Right lobe of liver (tissue), 6 donors: ENCODE measurements at regions not wholly inside any gene's neighbourhood (a gene's known extent, or its start where the extent isn't known, plus 50 kb on each side); places are given as distances from the start of the nearest gene placed in this dataset.

Source experiments
- ATAC-seq, 4 donors: fragments of 200-7000 bp; cut with Tn5 transposase; one replicate each; pipeline ENCODE4 v1.9.1; 2020; ENCODE audit warnings: mild to moderate bottlenecking in 4 of 4, moderate library complexity in 4 of 4
- DNase-seq, 3 donors: peaks; one replicate each; pipeline ENCODE4 v3.0.0-alpha.2; 2020
- H3K27ac ChIP-seq, 3 donors: fragments of 200-600 bp; one replicate each; pipeline ENCODE4 v1.8.0; 2022
- H3K27me3 ChIP-seq, 2 donors: fragments of 200-600 bp; one replicate each; pipeline ENCODE4 v1.8.0; 2022
- H3K36me3 ChIP-seq, 4 donors: fragments of 200-600 bp; sonication (generic) in 1 of 4; one replicate each; pipeline versions ENCODE4 v1.5.1 to v1.8.0; 2017 to 2022; ENCODE audit warnings: control low read depth in 1 of 4
- H3K4me1 ChIP-seq, 4 donors: fragments of 200-600 bp; sonication (generic) in 1 of 4; one replicate each; pipeline versions ENCODE4 v1.5.1 to v1.8.0; 2017 to 2022; ENCODE audit warnings: control low read depth in 1 of 4
- H3K4me3 ChIP-seq, 3 donors: fragments of 200-600 bp; one replicate each; pipeline ENCODE4 v1.8.0; 2022
- H3K9me3 ChIP-seq, 4 donors: fragments of 200-600 bp; sonication (generic) in 1 of 4; one replicate each; pipeline versions ENCODE4 v1.5.1 to v1.8.0; 2017 to 2022; ENCODE audit warnings: control low read depth in 1 of 4
- POLR2A ChIP-seq: fragments of 450-650 bp; IDR thresholded peaks from one replicate; pipeline ENCODE4 v1.6.1; 2017; ENCODE audit warnings: antibody characterized with exemption, mild to moderate bottlenecking
- WGBS: methylation state at CpG from one replicate; pipeline ENCODE4 v1.1.6; 2018; ENCODE audit warnings: low coverage, low lambda C conversion rate; ENCODE audit not compliant: insufficient coverage; ENCODE audit errors: missing lambda C conversion rate; 5-methylcytosine and 5-hydroxymethylcytosine counted together
- intact Hi-C, 2 donors: fragments of 100-400 bp; cut with DNase I; formaldehyde crosslinking; loops; one replicate each; pipeline versions ENCODE4 v1.11.2 to v1.14.1; 2022
- TF ChIP-seq, protein P1 (sequence below), 4 donors: fragments of 200-600 bp in 3 of 4; fragments of 450-650 bp in 1 of 4; IDR thresholded peaks; one replicate each; pipeline versions ENCODE4 v1.5.1 to v1.8.0; 2016 to 2022; ENCODE audit warnings: antibody characterized with exemption in 4 of 4, mild to moderate bottlenecking in 2 of 4
- donor health status: DM: no; HTN: yes; CAD: no.
- donor health status: DM: no; HTN: no; CAD: no.
- donor health status: DM: no; HTN: no; CAD: no.
- donor health status: DM: no; HTN: yes; CAD: no.
- donor health status: DM: no; HTN: yes; CAD: no.

DNA sequence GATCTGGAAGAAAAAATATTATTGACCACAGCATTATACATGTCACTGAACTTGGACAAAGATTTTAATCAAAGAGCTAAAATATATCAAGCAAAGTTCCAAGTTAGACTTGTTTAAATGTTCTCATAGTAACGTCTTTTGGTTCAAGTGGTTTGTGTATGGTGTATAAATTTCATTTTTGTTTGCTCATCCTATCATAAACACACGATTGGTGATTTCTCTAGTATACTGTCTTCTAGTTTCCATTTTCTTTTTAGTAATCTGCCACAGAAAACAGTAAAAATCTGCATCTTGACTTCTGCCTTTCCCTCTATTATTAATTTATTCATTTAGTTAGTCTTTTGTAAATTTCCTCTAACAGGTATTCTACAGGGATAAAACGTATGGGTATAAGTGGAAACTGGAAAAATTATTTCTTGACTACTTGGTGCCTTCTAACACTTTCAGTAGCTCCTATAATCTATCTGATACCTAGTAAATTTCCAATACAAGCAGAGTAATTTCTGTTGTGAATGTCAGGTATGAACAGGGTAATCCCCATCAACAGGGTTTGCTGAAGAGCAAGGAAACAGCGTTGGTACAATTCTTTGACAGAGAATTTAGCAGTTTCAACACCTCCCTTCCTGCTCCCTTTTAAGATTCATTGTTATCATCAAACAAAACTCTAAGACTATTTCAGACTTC is 268.0 kb downstream of the PTPRC start:
- WGBS = 59% methylated on average over 4 of the region's 4 CpGs
- TF ChIP-seq POLR2A = no peak
- TF ChIP-seq, protein P1, sequence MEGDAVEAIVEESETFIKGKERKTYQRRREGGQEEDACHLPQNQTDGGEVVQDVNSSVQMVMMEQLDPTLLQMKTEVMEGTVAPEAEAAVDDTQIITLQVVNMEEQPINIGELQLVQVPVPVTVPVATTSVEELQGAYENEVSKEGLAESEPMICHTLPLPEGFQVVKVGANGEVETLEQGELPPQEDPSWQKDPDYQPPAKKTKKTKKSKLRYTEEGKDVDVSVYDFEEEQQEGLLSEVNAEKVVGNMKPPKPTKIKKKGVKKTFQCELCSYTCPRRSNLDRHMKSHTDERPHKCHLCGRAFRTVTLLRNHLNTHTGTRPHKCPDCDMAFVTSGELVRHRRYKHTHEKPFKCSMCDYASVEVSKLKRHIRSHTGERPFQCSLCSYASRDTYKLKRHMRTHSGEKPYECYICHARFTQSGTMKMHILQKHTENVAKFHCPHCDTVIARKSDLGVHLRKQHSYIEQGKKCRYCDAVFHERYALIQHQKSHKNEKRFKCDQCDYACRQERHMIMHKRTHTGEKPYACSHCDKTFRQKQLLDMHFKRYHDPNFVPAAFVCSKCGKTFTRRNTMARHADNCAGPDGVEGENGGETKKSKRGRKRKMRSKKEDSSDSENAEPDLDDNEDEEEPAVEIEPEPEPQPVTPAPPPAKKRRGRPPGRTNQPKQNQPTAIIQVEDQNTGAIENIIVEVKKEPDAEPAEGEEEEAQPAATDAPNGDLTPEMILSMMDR (IDR thresholded peaks at IDR 0.05) = no peak
- Histone ChIP-seq H3K27ac (no peak overlapping the region), H3K9me3 (no peaks in the 10 kb centered on the region), H3K27me3 (no peaks in the 10 kb centered on the region), H3K4me3 (no peak overlapping the region), H3K36me3 (no peaks in the 10 kb centered on the region), H3K4me1 (no peaks in the 10 kb centered on the region)
- intact Hi-C loops = no loop called here
- DNase-seq (no peak), ATAC-seq (no peak)

DNA sequence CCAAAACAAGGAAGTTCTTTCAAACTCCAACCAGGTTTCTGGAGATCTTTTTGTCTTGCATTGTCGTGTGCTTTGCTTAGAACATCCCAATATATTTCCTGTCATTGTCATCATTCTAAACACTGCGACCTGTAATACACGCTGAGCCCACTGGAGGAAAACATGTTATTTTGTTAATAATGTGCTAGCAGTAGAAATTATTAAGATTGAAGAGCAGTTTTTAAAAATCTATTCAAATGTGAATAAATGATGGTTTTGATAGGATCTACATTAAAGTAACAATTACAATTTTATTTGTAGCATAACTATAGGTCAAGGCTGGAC is 268.5 kb downstream of the PTPRC start:
- no peaks in the 10 kb centered on the region for H3K9me3 ChIP-seq
- no peak for TF ChIP-seq POLR2A
- TF ChIP-seq, protein P1 (IDR thresholded peaks at IDR 0.05) = no peak
- H3K4me1 ChIP-seq = no peaks in the 10 kb centered on the region
- no peak overlapping the region for H3K4me3 ChIP-seq
- intact Hi-C loops = no loop called here
- WGBS = 40% methylated on average over 3 of the region's 3 CpGs
- H3K36me3 ChIP-seq = no peaks in the 10 kb centered on the region
- H3K27me3 ChIP-seq = no peaks in the 10 kb centered on the region
- DNase-seq (no peak), ATAC-seq (no peak)
- H3K27ac ChIP-seq = no peak overlapping the region

DNA sequence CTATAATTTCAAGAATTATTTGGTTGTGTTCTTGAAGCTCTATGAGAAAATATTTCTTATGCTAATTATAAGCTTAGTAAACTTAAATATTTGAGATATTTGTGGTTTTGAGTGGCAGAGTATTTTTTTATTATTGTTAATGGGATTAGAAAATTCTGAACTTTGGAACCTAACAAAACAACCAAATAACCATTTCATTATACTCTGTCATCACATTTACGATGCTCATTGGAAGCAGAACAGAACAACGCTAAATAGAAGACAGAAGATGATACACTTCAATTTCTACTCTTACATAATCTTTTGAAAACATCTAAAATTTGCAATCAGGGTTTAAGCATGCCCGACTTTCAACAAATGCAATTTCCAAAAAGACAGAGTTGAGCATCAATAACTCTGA is 270.2 kb downstream of the PTPRC start:
- Histone ChIP-seq H3K4me1 (no peaks in the 10 kb centered on the region), H3K36me3 (no peaks in the 10 kb centered on the region), H3K27ac (no peak overlapping the region), H3K27me3 (no peaks in the 10 kb centered on the region), H3K4me3 (no peak overlapping the region), H3K9me3 (no peaks in the 10 kb centered on the region)
- intact Hi-C loops = no loop called here
- ATAC-seq (no peak), DNase-seq (no peak)
- WGBS = 68% methylated on average over 3 of the region's 3 CpGs
- TF ChIP-seq POLR2A = no peak
- TF ChIP-seq, protein P1 (IDR thresholded peaks at IDR 0.05) = no peak

DNA sequence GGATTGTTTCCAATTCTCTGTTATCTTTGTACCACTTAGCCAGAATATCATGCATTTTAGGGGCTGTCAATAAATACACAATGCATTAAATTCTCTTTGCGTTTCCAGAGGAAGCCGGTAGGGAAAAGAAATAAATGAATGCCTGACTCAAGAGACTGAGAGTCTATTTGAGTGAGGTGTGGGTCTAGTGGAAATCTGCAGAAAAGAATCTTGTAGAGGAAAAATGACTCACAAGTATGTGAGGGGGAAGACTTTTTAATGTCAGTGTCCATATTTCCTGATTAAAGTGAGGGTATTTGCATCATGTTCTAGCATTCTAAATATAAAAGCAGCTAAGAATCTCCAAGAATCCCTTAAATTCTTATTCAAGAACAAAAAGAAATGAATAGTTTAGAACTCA is 271.1 kb downstream of the PTPRC start:
- DNase-seq (no peak), ATAC-seq (no peak)
- H3K9me3 ChIP-seq = no peaks in the 10 kb centered on the region
- TF ChIP-seq, protein P1 (IDR thresholded peaks at IDR 0.05) = no peak
- no peak for TF ChIP-seq POLR2A
- no peaks in the 10 kb centered on the region for H3K4me1 ChIP-seq
- WGBS = 67% methylated on average over 2 of the region's 2 CpGs
- no peaks in the 10 kb centered on the region for H3K27me3 ChIP-seq
- H3K27ac ChIP-seq = no peak overlapping the region
- H3K4me3 ChIP-seq = no peak overlapping the region
- intact Hi-C loops = no loop called here
- no peaks in the 10 kb centered on the region for H3K36me3 ChIP-seq

DNA sequence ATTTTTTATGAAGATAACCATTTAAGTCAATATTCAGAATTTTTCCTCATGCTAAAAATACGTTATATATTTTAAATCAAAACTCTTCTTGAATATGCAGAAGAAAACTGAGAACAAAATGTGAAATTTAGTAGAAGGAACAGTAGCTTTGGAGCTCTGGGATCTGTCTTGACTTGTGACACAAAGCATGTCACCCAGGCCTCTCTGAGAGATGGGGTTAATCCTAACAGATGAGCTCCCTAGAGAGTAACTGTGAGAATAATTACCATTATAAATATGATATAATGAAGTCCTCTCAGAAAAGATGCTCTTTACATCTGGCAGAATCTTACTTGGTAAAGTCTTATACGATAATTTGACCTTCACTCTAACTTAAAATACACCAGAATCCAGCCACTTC is 272.0 kb downstream of the PTPRC start:
- intact Hi-C loops = no loop called here
- no peaks in the 10 kb centered on the region for H3K27me3 ChIP-seq
- WGBS = 50% methylated on average over 2 of the region's 2 CpGs
- H3K27ac ChIP-seq = no peak overlapping the region
- H3K4me1 ChIP-seq = no peaks in the 10 kb centered on the region
- no peaks in the 10 kb centered on the region for H3K9me3 ChIP-seq
- ATAC-seq (no peak), DNase-seq (no peak)
- TF ChIP-seq, protein P1 (IDR thresholded peaks at IDR 0.05) = no peak
- TF ChIP-seq POLR2A = no peak
- no peaks in the 10 kb centered on the region for H3K36me3 ChIP-seq
- H3K4me3 ChIP-seq = no peak overlapping the region
